ENCODE measurements at regions not wholly inside any gene's neighbourhood (a gene's known extent, or its start where the extent isn't known, plus 50 kb on each side); places are given as distances from the start of the nearest gene placed in this dataset.

- Mint-ChIP-seq H3K4me1 (ENCODE audit: low read depth, unreplicated experiment) (no peaks in the 10 kb centered on the region), H3K4me3 (ENCODE audit: low read depth, unreplicated experiment) (no peak overlapping the region), H3K9me3 (ENCODE audit: low read depth, unreplicated experiment) (peaks cover 6% of the 10 kb centered on the region), H3K36me3 (ENCODE audit: insufficient read depth, unreplicated experiment) (no peaks in the 10 kb centered on the region), H3K27ac (ENCODE audit: unreplicated experiment) (no peak overlapping the region), H3K27me3 (ENCODE audit: unreplicated experiment) (no peaks in the 10 kb centered on the region)
- no TSS peak for BruUV-seq (replicated peaks)
- intact Hi-C loops (cut with micrococcal nuclease; ENCODE audit: unreplicated experiment), result no loop called here
- no peak for TF ChIP-seq CTCF (IDR thresholded peaks at IDR 0.05; ENCODE audit: unreplicated experiment)
- no peak for DNase-seq
- CTCF ChIA-PET, result no interaction called here
Measured at GRCh38 chr2:75982719-75983118, 272.0 kb upstream of the GCFC2 start.

GRCh38 chr2:75964646-75965045 lies 253.9 kb upstream of the GCFC2 start:
- Mint-ChIP-seq H3K27ac (ENCODE audit: unreplicated experiment) (no peak overlapping the region), H3K27me3 (ENCODE audit: unreplicated experiment) (no peaks in the 10 kb centered on the region), H3K4me3 (ENCODE audit: low read depth, unreplicated experiment) (no peak overlapping the region), H3K36me3 (ENCODE audit: insufficient read depth, unreplicated experiment) (no peaks in the 10 kb centered on the region), H3K9me3 (ENCODE audit: low read depth, unreplicated experiment) (peaks cover 13% of the 10 kb centered on the region), H3K4me1 (ENCODE audit: low read depth, unreplicated experiment) (no peaks in the 10 kb centered on the region)
- CTCF ChIA-PET, result no interaction called here
- no TSS peak for BruUV-seq (replicated peaks)
- no peak for TF ChIP-seq CTCF (IDR thresholded peaks at IDR 0.05; ENCODE audit: unreplicated experiment)
- DNase-seq, result no peak
- intact Hi-C loops (cut with micrococcal nuclease; ENCODE audit: unreplicated experiment), result no loop called here

- CTCF ChIA-PET, result no interaction called here
- no TSS peak for BruUV-seq (replicated peaks)
- Mint-ChIP-seq H3K36me3 (ENCODE audit: insufficient read depth, unreplicated experiment) (no peaks in the 10 kb centered on the region), H3K4me1 (ENCODE audit: low read depth, unreplicated experiment) (no peaks in the 10 kb centered on the region), H3K9me3 (ENCODE audit: low read depth, unreplicated experiment) (peaks cover 8% of the 10 kb centered on the region), H3K4me3 (ENCODE audit: low read depth, unreplicated experiment) (no peak overlapping the region), H3K27ac (ENCODE audit: unreplicated experiment) (no peak overlapping the region), H3K27me3 (ENCODE audit: unreplicated experiment) (no peaks in the 10 kb centered on the region)
- no peak for DNase-seq
- no peak for TF ChIP-seq CTCF (IDR thresholded peaks at IDR 0.05; ENCODE audit: unreplicated experiment)
- intact Hi-C loops (cut with micrococcal nuclease; ENCODE audit: unreplicated experiment), result no loop called here
Measured at GRCh38 chr2:75960472-75961009, 249.8 kb upstream of the GCFC2 start.

- CTCF ChIA-PET, result no interaction called here
- intact Hi-C loops (cut with micrococcal nuclease; ENCODE audit: unreplicated experiment), result no loop called here
- no peaks in the 10 kb centered on the region for H3K27me3 Mint-ChIP-seq (ENCODE audit: unreplicated experiment)
- H3K27ac Mint-ChIP-seq (ENCODE audit: unreplicated experiment), result no peak overlapping the region
- H3K4me3 Mint-ChIP-seq (ENCODE audit: low read depth, unreplicated experiment), result no peak overlapping the region
- TF ChIP-seq CTCF (IDR thresholded peaks at IDR 0.05; ENCODE audit: unreplicated experiment), result no peak
- no peaks in the 10 kb centered on the region for H3K4me1 Mint-ChIP-seq (ENCODE audit: low read depth, unreplicated experiment)
- DNase-seq, result no peak
- BruUV-seq (replicated peaks), result no TSS peak
- no peaks in the 10 kb centered on the region for H3K36me3 Mint-ChIP-seq (ENCODE audit: insufficient read depth, unreplicated experiment)
- H3K9me3 Mint-ChIP-seq (ENCODE audit: low read depth, unreplicated experiment), result peaks cover 7% of the 10 kb centered on the region
Measured at GRCh38 chr2:75959724-75960471, 249.2 kb upstream of the GCFC2 start.

All from Calu3 (cell line).